ENCODE measurements at regions not wholly inside any gene's neighbourhood (a gene's known extent, or its start where the extent isn't known, plus 50 kb on each side); places are given as distances from the start of the nearest gene placed in this dataset.

- DNase-seq = no peak
Measured at GRCh38 chr17:72344613-72345012, 223.8 kb downstream of the SOX9 start.

- no peak for DNase-seq
Measured at GRCh38 chr17:72345088-72345487, 224.3 kb downstream of the SOX9 start.

- DNase-seq = no peak
Measured at GRCh38 chr17:72345536-72345935, 224.7 kb downstream of the SOX9 start.

DNA sequence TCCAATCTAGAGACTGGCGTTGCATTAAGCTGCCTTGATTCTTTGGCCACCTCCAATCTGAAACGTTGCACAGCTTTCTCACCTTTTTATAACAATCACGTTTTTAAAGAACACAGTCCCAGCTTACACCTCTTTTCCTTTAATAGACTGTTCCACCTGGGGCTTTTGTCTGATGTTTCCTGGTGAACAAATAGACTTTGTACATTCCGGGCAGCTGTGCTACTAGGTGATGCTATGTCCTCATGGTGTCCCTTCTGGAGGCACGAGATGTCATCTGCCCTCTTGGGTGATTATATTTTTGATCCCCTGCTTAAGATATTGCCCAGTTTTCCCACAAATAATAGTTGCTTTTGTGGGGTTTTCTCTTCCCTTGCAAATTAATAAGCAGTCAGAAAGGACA is 225.5 kb downstream of the SOX9 start:
- DNase-seq = no peak

GRCh38 chr17:72349011-72349410 is 228.2 kb downstream of the SOX9 start:
- DNase-seq = no peak

- DNase-seq = no peak
Measured at GRCh38 chr17:72349491-72349995, 228.7 kb downstream of the SOX9 start.

GRCh38 chr17:72350073-72350472 is 229.3 kb downstream of the SOX9 start:
- DNase-seq = no peak

DNA sequence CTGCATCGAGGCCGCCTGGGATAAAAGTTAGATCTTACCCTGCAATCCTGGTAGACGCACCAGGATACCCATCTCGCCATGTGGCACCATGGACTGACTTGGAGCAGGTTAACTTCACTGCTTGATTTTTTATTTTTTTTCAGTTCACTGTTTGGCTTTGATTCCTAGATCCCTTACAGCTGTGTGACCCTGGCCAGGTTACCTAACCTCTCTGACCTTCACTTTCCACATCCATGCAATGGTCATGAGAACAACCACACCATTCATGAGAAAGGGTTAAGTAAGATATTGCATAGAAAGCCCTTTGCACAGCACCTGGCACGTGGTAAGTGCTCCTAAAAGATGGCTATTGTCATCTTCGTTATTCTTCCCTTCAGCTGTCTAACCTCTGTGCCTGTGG is 230.5 kb downstream of the SOX9 start:
- DNase-seq = no peak

GRCh38 chr17:72351884-72352346 is 231.1 kb downstream of the SOX9 start:
- no peak for DNase-seq

- no peak for DNase-seq
Measured at GRCh38 chr17:72353502-72353901, 232.7 kb downstream of the SOX9 start.

GRCh38 chr17:72354071-72354470 is 233.3 kb downstream of the SOX9 start:
- DNase-seq = no peak

DNA sequence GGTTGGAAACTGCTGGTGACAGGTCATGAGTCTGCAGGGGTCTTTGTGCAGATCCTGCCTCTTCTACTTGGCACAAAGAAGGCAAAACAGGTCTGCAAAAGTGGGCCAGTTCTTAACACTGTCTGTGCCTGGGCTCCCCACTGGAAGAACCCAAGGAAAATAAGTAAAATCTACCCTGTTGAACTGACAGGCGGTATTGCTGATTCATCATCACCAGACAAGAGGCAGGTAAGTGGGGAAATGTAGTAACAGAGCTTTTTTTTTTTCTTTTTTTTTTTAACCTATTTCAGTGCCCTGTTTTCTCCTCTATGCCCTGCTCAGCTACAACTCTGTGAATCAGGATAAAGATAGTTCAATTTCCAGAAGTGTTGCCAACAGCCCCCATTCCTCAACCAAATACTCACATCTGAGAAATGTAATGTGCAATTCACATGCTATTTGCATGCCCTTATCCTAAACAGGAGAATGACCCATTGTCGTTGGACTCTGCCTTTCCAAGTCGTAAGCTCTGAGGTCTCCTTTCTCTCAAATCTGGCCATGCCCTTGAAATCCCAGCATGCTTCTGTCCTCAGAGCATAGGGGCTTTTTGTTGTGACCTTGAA is 237.0 kb downstream of the SOX9 start:
- DNase-seq = no peak

DNA sequence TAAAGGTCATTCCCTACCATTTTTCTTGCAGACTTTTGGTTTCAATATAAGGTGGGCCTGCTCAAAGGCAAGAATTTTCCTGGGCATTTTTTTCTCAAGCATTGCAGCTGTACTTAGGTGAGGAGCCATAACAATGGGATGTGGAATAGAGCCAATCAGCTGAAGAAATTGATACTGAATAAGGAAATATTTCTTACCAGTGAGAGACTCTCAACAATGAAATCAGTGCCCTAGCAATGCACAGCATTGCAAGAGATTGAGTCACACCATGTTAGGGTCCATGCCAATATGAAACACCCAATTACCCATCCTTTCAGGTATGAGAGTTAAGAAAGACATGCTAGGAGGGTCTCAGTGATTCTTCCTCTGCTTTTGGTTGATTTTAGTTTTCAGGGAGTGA is 237.6 kb downstream of the SOX9 start:
- no peak for DNase-seq

GRCh38 chr17:72359274-72359673 is 238.5 kb downstream of the SOX9 start:
- no peak for DNase-seq

- DNase-seq = no peak
Measured at GRCh38 chr17:72359811-72360210, 239.0 kb downstream of the SOX9 start.

GRCh38 chr17:72360386-72360940 is 239.6 kb downstream of the SOX9 start:
- no peak for DNase-seq

DNA sequence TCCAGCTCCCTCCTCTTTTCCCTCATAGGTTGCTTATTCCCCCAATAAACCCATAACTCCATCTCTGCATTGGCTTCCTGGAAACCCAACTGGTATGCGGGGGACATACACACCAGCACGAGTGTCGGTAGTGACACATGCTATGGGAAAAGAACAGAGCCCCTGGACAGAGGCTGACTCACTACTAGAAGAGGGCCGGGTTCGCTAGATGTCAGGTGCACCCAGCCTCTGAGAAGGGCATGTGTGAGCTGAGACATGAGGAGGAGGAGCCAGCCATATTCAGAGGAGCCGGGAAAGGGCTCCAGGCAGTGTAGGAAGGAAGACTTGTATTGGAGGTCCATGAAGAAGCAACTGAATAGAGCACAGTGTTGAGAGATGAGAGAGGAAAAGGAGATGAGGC is 241.1 kb downstream of the SOX9 start:
- DNase-seq = no peak

DNA sequence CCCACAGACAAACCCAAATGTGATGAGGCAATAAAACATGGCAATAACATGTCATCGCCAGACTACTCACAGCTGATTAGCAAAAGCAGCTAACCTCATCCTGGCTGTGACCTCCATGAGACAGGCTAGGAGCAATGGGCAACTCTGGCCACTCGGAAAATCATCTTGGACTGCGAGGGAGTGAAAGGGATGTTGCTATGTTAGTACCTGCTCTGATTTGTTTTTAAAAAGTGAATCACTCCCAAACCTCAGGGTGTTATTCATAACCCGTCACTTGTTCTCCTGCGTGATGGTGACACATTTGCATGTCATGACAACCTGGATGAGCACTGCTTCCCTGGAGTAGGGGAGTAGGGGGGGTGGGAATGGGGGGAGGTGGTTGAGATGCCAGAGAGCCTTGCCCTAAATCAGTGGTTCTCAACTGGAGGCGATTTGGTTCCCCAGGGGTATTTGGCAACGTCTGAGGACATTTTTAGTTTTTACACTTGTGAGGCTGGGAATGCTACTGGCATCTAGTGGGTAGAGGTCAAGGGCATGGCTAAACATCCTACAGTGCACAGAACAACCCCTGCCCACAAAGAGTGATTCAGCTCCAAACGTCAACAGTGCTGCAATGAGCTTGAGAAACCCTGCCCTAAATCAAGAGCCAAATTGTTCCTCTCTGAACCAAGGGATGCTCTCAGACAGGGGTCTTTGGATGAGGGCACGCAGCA is 241.7 kb downstream of the SOX9 start:
- DNase-seq = no peak

DNA sequence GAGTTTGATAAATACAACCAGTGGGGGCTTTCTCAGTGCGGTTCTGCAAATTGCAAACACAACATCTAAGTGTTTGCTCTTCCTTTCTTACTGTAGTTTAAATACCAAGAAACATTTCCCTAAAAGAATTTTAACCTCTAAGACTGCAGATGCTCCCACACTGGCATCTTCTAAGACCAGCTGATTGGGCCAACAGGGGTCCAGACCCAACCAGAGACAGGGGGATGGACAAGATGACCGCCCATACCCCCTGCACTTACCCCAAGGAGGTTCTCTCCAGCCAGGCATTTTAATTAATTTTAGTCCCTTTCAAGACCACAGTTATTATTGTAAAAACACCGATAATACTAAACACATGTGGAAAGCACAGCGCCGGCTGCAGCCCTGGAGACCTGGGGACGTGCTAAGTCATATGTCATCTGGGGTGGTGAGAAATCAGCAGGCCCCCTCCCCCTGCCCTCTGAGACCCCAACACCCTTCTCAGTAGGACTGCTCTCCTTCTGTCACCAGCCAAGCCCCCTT is 242.3 kb downstream of the SOX9 start:
- DNase-seq = no peak

DNA sequence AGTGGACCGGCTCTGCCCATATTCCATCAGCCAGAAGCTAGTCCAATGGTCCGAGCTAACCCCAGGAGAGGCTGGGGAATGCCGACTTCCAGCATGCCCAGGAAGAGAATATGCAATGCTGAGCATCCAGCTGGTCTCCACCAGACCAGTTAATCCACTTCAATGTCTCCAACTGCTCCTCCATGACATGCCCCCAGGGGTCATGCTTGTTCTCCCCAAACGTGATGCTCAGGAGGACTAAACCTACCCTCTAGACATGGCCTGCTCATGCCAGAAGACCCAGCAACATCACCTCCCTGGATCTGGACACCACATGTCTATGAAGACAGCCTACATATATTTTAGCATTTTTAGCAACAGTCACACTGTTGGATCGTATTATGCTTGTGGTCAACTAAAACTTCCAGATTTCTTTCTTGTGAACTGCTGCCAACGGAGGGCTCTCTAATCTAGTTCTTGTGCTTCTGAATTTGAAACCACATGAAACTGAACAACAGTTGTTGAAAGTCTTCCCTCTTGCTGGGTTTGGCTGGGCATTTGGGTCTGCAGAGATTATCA is 245.1 kb downstream of the SOX9 start:
- no peak for DNase-seq

GRCh38 chr17:72366626-72367025 is 245.8 kb downstream of the SOX9 start:
- DNase-seq = no peak

- no peak for DNase-seq
Measured at GRCh38 chr17:72368191-72368590, 247.4 kb downstream of the SOX9 start.

GRCh38 chr17:72369366-72369765 is 248.5 kb downstream of the SOX9 start:
- no peak for DNase-seq

DNA sequence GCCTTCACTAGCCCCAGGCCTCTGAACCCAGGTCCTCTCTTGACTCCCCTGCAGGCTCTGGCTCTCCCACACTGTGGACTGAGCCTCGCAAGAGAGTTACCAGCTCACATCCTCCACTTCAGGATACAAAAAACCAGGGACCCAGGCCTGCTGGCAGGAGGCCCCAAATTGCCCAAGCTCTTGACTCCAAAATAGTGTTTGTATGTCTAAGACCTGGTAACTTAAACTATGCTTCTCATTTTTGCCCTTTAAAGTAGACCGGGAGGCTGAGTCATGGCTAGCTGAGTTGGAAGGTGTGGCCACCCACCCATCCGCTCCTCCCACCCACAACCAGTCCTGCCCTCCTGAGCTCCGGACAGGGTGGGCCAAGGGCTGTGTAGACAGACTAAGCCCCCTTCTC is 250.0 kb downstream of the SOX9 start:
- DNase-seq = no peak
